ENCODE measurements at regions not wholly inside any gene's neighbourhood (a gene's known extent, or its start where the extent isn't known, plus 50 kb on each side); places are given as distances from the start of the nearest gene placed in this dataset.

DNA sequence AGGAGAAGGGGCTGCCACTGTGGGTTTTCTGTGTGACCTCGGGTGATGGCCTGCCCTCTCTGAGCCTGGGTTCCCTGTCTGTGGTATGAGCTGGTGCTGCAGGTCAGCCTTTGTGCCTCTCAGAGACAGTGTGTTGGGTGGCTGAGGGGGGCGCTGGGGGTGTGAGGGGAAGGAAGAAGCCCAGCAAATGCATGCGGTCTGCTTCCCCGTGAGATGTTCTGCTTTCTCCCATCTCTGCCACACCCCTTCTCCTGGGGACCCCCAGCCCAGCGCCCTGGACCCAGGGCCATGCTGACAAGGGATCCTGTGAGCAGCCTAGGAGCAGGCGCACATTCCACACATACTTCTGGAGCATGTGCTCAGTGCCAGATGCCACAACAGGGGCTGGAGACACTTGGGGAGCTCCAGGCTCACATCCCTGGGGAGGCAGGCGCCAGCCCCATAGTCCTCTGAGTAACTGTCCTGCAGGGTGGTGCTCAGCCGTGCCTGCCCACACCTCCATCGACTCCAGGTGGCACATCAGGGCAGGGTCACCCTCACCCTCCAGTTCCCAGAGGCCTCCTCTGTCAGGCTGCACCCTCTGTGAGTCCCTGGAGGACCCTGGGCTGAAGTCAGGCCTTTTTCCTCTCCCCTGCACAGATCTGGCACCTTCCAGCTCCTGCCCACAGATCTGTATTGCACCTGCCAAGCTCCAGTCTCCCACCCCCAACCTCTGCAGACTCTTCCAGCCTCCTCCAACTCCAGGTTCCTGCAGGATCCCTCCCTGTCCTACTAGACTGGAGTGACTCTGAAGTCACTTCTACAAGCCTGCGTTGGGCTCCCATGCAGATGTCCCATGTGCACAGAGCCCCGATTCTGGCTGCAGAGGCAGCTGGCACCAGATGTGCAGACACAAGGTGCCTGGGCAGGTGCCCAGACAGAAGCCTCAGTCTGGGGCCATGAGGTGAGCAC, 205.6 kb downstream of the KIF26A start:
- no peak for TF ChIP-seq ZNF792 (tag by site-specific recombination; IDR thresholded peaks at IDR 0.05)
- TF ChIP-seq CTCF (tag by site-specific recombination; IDR thresholded peaks at IDR 0.05), result no peak
- no peak for TF ChIP-seq ZSCAN16 (tag by site-specific recombination; IDR thresholded peaks at IDR 0.05)
- no peak for TF ChIP-seq ZNF311 (tag by site-specific recombination; IDR thresholded peaks at IDR 0.05; ENCODE audit: borderline replicate concordance)

All from HEK293 (cell line).